AG08396 (cell line): ENCODE measurements at regions not wholly inside any gene's neighbourhood (a gene's known extent, or its start where the extent isn't known, plus 50 kb on each side); places are given as distances from the start of the nearest gene placed in this dataset.

Source experiments
- DNase-seq: peaks from one replicate; pipeline ENCODE4 v3.0.0; 2012; ENCODE audit warnings: low spot score, mixed read lengths

DNA sequence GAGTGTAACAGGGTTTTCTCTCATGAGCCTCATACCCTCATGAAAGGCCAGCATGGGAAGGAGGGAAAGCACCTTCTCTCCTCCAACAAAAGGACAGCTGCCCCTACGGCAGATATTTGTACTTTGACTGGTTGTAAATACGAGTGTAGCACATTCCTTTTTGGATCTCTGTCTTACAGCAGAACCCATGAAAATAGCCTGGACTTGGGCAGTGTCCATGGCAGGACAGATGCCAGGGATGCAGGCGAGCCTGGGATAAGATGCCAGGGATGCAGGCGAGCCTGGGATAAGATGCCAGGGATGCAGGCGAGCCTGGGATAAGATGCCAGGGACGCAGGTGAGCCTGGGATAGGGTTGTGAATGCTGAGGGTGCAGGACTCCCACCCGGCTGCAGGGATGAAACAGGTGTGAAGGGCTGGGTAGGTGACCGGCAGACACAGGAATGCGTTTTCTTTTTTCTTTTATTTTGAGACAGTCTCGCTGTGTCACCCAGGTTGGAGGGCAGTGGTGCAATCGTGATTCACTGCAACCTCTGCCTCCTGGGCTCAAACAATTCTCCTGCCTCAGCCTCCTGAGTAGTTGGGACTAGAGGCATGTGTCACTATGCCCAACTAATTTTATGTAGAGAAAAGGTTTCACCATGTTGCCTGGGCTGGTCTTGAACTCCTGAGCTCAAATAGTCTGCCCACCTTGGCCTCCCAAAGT, 120.0 kb downstream of the BEGAIN start:
- no peak for DNase-seq

GRCh38 chr14:100467939-100468338, 119.3 kb downstream of the BEGAIN start:
- DNase-seq = no peak

- DNase-seq = no peak
These were observed 118.7 kb downstream of the BEGAIN start for GRCh38 chr14:100468557-100468956.

GRCh38 chr14:100469632-100470522, 117.3 kb downstream of the BEGAIN start:
- no peak for DNase-seq

- no peak for DNase-seq
These were observed 116.7 kb downstream of the BEGAIN start for GRCh38 chr14:100470523-100470897.

DNA sequence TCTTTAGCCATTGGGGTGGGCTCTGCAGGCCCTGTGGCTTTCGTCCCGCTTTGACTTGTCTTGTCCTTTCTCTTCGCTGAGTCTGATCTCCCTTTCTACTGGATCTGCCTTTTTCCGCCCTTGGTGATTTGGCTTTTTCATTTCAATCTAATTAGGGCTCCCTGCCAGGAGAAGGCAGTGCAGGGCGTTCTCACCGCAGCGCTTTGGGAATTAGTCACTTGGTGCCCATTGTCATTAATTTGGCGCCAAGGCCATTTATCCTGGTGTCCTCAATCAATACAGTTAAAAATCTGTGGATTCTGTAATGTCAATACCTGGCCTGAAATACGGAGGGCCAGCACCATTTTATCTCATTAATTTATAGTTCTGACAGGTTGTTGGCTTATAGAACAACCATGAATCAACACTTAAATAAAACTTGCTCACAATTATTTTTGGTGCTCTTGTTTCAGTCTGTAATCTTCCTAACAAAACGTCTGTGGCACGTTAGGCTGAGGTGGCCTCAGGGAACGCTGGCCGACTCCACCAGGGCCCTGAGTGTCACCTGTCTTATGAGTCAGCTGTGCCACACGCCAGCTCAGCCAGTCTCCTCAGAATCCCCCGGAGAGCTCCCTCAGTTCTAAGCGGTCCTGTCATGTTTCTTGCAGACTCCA, 115.7 kb downstream of the BEGAIN start:
- no peak for DNase-seq

- DNase-seq = no peak
These were observed 115.1 kb downstream of the BEGAIN start for GRCh38 chr14:100472094-100472455.

DNA sequence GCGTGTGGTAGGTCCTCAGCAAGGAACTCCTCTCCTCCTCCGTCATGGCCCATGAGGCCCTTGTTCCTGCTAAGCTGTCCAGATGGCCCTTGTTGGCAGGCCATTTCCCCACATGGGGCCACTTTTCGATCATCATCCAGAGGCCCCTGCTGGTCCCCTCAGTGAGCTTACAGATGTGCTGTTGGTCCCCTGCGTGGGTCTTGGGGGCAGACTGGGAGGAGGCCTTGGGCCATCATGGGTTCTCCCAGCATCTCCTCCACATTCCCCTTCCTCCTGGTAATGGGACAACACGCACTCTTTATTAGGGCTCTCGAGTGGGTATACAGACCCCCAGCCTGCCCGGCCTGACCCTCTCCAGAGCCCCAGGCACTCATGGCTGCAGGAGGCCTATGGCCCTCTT, 114.7 kb downstream of the BEGAIN start:
- no peak for DNase-seq

DNA sequence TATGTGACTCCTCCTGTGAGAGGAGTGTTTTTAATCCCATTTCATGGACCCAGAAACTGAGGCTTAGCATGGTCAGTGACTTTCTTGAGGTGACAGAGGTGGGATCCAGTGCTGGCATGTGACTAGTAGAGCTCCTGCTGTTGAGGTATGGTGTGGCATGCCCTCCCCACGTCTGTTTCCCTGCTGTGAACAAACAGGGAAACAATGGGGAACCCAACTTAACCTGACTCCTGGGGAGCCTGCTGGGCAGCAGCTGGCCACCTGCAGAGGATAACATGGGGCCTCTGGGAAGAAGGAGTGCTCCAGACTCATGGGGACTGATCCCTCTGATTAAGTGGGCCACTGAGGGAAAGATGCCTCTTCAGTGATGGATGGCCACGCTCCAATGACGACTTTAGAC, 114.0 kb downstream of the BEGAIN start:
- DNase-seq = no peak

DNA sequence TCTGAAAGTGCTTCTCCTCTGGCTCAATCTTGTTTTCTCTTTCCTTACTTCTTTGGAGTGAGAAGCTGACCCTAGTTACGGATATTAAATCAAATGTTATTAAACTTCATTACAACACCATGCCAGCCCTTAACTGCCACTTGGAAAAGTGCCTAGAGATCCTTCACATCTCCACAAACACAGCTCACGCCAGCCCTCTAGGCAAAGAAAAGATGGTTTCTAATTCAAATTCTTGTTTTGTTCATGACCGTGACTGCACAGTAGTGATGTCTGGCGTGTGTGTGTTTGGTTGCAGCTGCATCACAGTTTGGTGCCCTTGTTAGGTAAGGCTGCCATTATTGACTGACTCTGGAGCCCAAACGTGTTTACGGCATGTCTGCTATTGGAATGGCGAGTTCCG, 113.0 kb downstream of the BEGAIN start:
- DNase-seq = no peak

- no peak for DNase-seq
These were observed 111.9 kb downstream of the BEGAIN start for GRCh38 chr14:100475268-100475667.

- DNase-seq = peak; percentile 66
These were observed 111.0 kb downstream of the BEGAIN start for GRCh38 chr14:100476012-100476822.

DNA sequence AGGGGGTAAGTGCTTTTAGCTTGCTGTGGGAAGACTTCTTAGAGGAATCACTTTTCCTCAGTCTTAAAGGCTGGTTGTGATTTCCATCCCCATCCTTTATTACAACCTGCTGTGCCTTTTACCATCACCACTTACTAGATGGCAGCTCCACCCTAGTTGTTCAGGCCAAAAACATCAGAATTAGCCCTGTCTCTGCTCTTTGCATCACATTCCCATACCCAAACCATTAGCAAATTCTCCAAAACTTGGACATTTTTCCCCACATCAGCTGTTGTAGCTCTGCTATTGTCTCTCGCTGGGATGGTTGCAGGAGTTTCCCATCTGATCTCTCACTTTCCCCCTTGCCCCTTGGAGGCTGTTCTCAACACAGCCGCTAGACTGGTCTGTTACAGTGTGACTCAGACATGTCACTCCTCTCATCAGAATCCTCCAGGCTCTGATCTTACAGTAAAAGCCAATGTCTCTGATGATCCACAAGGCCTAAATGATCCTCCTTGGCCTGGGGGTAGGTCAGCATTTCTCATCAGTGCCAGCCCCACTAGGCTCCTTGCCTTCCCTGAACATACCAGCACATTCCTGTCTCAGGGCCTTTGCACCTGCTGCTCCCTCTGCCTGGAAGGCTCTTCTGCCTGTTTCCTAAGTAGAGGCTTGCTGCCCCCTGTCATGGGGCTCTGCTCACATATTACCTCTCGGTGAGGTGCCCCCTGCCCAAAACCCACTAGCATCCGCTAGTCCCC, 102.5 kb downstream of the BEGAIN start:
- no peak for DNase-seq

DNA sequence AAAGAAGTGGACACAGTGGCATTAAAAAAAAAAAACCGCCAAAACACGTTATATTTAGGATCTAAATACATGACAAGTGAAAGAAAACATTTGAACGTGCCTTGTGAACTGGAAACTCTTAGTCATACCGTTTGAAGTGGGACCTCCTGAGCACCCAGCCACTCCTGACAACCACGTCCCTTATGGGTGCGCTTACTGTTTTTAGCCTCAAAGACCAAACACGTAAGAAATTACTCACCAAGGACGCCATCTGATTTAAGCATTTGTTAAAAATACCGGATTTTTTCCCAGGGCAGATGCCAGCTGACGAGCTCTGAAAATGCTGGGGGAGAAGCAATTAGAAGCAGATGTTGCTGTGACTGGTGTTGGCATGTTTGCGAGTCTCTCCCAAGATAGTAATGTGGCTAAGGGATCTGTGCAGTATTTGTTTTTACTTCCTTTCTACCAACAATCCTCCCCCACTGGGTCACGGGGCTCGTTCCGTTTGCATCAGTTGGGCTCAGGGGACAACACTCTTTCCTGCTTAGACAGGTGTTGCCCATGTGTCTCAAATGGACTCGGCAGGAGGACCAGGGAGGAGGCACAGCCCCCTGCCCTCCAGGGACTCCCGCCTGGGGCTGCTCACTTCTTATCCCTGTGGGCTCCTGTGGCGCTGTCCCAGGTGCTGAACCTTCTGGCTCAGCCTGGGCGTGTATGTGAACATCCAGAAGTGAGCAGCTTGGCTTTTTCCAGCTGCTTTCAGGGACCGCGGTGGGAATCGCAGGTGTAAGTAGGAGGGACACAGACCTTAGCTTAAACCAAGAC, 101.0 kb downstream of the BEGAIN start:
- DNase-seq = peak; percentile 82
